Right kidney (tissue), 1 donor: ENCODE measurements at regions not wholly inside any gene's neighbourhood (a gene's known extent, or its start where the extent isn't known, plus 50 kb on each side); places are given as distances from the start of the nearest gene placed in this dataset.
"Not testable (repeated sequence)": the region's sequence is repeated elsewhere in the genome, so short reads cannot be mapped to it uniquely, and the experiment has no call there.

ENCODE experiments used
- DNase-seq: peaks from one replicate; pipeline ENCODE4 v3.0.0-alpha.2; 2016

DNA sequence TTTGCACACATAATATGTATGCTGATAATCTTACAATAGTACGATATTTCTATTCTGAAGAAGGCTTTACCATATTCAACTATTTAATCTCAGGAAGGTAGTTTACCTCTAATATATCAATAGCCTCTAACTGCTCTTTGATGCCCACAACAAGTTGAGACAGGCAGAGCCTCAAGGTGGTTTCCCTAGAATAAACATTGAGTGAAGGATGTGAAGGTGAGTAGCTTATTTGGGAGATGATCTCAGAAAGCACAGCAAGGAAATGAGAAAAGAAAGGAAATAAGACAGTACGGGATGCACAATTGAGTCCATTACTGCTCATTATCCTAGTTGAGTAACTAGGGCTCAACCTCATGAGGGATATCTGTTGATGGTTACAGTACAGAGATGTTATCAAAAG lies 638.4 kb downstream of the MAFB start:
- DNase-seq: no peak

DNA sequence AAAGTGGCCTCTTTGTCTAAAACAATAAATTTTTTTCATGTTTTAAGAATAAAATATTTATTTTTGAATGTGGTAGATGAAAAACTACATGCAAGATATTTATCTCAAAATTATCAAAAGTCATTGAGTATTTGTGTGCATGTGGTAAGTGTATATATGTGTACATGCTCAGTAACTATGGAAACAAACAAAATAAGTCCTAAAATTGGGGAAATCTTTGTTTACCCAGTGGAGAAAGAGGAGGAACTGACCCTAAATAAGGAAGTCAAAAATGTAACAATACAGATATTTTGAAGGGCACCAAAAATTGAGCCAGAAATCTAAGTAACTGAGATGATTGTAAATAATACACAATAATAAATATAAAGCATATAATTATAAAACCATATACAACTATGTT lies 639.2 kb downstream of the MAFB start:
- no peak for DNase-seq

DNA sequence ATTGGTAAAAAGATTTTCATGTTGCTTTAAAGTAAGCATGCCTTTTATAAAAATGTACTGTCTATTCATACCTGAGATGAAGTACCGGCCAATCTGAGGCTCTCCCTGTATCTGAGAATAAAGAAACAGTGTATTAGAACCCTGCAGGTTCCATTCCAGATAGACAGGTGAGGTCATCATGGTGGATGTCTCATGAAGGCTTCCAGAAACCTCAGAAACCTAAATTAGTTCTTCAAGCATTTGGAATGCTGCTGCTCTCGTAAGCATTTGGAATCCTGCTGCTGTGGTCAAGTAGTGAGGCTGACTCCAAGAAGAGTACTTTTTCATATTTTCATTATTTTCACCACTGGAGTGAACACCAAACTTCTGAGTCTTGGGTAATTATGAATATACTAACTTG lies 642.3 kb downstream of the MAFB start:
- DNase-seq: no peak

DNA sequence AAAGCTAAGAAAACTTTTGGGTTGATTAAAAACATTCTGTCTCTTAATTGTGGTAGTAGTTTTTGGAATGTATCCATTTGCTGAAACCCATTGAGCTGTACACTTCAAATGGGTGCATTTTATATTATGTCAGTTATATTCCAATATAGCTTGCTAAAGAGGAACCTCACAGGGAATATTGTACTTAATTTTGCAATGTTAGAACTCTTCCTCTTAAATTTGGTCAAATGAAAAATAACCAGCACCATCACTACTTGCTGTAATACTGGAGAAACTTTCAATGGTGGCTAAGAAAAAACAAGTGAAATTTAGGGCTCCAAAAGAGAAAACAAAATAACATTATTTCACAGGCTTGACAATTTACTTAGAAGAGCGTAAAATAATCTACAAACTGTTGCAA lies 651.5 kb downstream of the MAFB start:
- DNase-seq: no peak

DNA sequence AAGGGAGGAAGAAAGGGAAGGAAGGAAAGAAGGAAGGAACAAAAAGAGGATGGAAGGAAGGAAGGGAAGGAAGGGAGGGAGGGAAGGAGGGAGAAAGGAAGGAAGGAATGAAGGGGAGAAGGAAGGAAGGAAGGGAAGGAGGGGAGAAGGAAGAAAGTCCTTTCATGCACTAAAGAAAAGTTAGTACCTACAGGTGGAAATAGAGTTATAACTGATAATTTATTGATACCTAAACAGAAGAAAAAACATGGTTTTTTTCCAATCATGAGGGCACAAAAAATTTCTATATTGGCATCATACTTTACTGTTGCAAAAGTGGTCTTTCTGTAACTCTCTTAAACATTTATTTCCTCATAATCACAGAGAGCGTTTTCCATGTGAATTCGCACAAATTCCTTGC lies 659.4 kb downstream of the MAFB start:
- no peak for DNase-seq

DNA sequence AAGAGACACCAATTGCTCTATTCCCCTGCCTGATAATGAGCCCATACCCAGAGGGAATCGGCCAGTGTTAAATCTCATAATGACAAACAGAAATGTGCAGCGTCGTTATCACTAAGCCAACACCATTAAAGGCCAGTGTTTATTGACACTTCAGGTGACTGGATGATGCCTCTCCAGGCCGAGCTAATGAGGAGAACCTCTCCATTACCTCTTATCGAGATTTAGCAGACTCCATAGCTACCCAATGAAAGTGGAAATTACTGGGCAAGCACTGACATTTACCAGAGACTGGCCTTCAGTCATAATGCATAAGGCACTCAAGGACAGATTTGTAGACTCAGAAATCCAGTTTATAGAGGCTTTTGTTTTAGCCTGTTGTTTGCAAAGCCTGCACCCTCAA lies 669.5 kb downstream of the MAFB start:
- no peak for DNase-seq

DNA sequence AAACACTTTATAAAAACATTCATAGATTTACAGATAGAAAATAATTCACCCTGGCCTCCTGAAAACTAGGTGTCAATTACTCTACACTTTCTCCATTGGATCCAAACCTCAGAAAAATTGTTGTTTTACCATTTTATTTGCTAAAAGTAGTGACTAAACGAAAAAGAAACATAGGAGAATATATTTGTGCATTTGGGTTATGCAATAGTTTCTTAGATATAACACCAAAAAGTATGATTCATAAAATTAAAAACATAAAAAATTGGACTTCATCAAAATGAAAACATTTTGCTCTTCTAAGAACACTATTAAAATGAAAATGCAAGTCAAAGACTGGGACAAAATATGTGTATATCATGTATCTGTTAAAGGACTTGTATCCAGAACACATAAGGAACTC lies 671.3 kb downstream of the MAFB start:
- no peak for DNase-seq

DNA sequence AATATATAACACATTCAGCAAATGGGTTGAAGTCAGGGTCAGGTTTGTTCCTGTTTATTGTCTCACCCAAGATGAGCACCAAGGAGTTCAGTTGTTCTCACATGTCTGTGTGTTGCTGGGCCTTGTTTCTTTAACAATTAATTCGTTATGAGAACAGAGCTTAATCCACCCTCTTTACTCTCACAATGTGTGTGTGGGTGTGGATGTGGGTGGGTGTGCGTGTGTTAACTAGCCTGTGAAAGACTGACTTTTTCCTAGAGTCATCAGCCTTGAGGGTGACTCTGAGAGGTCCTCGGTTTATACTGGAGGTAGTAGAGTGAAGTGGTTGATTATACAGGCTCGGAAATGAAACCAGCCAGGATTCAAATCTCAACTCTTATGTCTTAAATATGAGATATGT lies 672.1 kb downstream of the MAFB start:
- no peak for DNase-seq

DNA sequence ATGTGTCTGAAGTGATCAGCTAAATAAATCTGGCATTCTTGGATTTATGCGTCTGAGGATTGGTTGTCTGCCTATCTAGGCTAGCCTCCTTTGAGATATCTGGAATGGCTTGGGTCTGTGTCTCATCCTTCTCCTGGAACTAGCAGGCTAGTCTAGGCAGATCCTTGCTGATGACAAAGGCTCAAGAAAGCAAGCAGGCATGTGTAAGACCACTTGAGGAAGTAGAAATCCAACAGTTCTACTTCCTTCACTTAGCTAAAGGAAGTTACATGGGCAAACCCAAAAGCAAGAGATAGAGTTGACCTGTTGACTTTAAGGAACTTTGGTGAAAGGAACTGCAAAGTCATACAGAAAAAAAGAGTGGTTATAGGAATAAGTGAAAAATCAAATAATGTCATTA lies 672.6 kb downstream of the MAFB start:
- DNase-seq: no peak

DNA sequence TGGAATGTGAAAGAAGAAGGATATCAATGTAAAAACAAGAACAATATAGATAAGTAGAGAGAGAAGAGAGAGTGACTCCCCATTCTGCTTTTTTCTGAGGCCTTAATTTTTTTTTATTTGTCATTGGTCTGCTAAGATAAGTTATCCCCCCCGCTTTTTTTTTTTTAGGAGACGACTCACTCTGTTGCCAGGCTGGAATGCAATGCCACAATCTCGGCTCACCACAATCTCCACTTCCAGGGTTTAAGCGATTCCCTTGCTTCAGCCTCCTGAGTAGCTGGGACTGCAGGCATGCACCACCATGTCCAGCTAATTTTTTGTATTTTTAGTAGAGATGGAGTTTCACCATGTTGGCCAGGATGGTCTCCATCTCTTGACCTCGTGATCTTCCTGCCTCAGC lies 677.0 kb downstream of the MAFB start:
- not testable (repeated sequence) for DNase-seq

DNA sequence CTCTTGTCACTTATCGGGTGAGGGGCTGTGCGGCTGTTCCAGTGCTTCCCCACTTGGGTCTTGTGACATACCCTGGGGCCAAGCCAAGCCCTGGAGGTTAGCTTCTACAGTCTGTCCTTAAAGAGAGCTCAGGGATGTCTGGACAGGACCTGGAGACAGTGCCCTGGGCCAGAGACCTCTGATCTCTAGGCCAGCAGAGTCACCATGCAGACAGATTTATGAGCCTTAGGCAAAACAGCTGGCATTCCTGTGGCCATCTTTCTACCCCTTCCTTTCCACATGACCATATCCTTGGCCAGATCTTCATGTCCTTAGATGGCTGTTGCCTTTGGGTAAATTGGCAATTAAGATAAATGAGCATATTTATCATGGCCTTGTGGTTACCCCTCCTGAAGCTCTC lies 678.6 kb downstream of the MAFB start:
- no peak for DNase-seq

DNA sequence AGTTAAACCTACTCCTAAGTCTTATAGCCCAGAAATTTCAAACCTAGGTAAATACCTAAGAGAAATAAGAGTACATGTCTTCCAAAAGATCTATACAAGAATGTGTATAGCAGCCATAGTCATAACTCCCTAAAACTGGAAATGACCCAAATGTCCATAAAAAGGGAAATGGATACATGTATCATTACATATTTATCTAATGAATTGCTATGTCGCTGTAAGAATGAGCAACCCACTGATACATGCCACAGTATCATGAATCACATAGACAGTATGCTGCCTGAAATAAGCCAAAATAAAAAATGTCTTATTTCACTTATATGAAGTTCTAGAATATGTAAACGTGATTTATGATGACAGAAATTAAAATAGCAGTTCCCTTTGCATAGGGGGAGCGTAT lies 679.5 kb downstream of the MAFB start:
- DNase-seq: no peak

DNA sequence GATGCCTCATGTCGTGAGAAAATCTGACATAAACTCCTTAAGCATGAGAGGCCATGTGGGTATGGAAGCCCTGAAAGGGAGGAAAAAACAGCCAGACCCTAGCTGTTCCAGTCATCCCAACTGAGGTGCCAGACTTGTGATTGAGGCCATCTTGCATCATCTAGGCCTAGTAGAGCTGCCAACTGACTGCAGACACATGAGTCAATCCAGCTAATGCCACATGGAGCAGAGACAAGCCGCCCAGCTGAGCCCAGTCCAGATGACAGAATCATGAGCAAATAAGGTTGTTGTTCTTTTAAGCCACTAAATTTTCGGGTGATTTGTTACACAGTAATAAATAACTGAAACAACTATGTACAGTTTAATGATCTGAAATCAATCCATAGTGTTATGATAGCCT lies 680.9 kb downstream of the MAFB start:
- DNase-seq: no peak

DNA sequence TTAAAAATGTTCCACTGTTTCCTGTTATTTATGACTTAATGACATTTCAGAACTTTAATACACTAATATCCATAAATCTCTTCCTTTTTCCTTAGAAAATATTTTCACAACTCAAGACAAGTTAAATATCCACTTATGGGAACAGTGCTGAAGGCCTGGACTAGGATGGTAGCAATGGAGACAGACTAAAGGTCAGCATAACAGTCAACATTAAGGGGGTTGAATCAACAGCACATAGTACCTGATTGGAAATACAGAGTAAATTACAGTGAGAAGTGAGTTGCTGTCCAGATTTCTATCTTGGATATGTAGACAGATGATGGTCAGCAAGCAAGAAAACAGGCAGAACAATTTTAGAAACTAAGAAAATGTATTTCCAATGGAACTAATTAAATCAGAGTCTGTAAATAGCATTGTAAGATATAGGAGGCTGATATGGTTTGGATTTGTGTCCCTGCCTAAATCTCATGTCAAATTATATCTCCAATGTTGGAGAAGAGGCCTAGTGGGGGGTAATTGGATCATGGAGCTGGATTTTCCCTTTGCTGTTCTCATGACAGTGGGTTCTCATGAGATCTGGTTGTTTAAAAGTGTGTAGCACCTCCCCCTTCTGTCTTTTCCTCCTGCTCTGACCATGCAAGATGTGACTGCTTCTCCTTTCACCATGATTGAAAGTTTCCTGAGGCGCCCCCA lies 682.7 kb downstream of the MAFB start:
- DNase-seq: no peak

DNA sequence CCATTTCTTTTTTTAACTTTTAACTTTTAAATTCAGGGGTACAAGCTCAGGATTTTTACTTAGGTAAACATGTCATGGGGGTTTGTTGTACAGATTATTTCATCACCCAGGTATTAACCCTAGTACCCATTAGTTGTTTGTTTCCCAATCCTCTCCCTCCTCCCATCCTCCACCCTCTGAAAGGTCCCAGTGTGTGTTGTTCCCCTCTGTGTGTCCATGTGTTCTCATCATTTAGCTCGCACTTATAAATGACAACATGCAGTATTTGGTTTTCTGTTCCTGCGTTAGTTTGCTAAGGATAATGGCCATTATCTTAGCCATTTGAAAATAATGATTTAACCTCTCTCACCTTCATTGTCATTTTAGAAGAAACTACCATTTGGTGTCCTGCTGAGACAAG lies 684.9 kb downstream of the MAFB start:
- DNase-seq: not testable (repeated sequence)

DNA sequence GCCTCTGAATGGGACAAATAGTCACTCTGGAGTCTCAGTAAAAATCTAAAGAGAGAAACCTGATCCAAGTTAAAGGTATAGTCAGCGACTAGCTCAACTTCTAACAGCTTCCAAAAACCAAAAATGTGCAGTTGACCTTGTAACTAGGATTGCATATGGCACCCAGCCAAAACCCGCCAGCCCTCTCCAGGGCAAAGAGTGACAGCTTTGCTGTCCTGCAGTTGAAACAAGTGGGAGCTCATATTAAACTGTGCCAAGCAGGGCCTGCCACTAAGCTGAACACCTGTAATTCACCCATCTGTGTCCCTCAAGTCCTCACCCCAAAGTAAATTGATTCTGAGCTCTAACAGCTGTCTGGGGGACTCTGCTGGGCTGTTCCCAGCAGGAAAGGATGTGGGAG lies 695.3 kb downstream of the MAFB start:
- DNase-seq: no peak

DNA sequence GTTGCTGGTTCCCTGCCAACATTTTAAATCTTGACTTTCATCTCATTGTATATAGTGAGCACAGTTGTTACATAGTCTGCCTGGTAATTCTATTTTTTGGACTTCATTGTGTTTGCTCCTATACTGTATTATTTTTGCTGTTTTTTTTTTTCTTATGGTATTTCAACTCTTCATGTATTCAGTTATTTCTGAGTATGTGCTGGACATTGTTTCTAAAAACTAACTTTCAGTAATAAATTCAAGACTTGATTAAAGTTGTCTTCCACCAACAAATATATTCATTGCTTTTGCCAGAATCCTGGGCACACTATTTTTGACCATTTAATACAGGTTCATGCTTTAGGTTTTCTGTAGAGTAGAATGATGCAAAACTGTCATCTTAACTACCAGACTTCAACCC lies 698.3 kb downstream of the MAFB start:
- DNase-seq: no peak

DNA sequence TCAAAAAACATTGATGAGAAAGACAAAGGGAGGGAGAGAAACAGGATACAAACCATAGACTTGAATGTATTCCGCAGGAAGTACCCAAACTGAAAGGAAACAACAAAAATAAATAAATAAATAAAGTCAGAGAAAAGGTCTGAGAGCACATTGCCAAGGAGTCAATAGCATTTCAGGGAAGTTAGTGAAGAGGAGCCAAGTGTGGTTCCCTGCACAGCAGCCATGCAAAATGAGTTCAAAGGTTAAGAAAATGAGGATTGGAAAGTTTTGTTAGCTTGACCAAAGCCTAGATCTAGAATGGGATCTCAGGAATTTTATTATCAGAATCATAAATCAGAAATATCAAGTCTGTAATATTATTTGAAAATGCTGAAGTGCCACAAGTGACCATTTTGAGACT lies 700.0 kb downstream of the MAFB start:
- DNase-seq: no peak

DNA sequence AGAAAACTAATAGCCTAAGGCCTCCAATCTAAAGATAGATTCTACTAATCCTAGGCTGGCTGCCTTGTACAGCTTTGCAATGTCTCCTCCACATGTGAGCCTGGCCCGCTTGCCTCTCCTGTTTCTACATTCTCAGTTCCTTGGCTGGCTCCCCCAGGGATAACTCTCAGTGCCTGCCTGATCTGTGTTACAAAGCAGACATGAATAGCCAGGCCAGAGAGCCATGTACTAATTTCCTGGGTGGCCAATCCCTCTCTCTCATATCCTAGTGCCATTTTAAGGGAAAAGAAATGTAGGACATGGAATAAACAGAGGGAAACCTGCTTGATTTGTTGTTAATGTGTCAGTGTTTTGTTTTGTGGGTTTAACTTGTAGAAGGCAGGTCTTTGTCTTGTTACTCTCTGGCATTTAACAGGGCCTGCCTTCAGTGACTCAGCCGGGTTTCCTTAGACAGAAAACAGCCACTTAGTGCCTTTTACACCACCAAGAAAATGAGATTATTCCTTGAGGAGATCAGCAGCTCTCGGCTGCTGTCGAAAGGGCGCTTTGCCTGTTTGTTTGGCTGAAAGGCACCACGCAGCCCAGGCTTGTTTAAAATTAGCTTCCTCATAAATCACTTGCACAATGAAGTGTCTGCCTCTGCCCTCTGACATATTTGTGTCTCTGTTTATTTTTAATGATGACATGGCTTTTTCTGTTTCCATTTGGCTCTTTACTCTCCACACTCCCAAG lies 702.7 kb downstream of the MAFB start:
- DNase-seq: peak; percentile 40

DNA sequence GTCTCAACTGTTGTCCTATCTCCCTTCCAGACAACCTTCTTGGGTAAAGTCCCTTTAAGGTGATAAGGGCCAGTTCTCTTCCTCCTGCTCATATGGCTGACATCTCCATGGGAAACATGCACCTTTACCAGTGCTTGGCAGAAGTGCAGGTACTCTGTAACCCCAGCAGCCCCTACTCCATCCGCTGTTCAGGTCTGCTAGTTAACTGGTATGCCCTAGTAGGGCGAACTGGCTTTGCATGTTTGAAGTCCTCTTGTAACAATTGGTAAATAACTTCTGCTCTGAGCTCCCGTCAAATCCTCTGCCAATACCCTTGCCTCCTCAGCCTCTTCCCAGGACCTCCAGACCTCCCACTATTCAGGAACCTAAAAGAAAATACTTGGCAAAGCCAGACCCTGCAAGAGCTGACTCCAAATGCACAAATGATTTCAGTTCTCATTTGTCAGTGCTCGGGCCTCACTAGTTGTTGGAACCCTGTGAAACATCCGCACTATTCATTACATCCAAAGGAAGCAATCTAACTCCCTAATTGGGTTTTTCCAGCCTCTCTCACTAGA lies 703.7 kb downstream of the MAFB start:
- no peak for DNase-seq

DNA sequence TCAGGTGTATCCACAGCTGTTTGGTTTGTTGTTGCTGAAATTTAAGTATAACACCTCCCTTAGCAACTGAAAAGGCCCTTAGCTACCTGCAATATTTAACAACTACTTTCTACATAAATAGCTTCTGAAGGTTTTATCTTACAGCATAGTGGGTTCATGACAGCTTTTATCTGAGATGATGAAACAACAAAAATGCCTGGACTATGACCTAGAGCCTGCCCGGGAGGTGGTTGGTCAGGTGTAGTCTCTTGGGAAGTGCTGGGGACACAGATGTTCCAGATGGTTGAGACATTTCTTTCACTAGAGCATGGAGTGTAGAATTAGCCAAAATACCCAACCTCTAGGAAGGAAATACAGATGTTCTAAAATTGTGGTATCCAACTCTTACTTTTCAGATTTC lies 705.4 kb downstream of the MAFB start:
- DNase-seq: no peak

DNA sequence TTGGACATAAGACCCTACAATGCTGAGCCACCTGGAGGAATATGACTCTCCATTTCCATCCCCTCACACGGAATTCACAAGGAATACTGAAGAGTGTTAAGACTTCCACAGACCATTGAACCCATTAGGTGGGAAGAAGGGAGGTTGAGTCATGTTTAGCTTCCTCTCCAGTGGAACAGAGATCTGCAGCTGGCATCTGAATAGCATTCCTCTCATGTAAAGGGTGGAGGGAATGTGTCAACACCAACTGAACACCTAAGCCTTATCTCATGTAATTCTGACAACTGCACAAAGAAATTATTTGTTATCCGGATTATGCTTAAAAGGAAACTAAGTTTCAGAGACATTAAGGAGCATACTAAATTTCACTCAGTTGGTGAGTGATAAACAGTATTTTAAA lies 705.9 kb downstream of the MAFB start:
- DNase-seq: no peak

DNA sequence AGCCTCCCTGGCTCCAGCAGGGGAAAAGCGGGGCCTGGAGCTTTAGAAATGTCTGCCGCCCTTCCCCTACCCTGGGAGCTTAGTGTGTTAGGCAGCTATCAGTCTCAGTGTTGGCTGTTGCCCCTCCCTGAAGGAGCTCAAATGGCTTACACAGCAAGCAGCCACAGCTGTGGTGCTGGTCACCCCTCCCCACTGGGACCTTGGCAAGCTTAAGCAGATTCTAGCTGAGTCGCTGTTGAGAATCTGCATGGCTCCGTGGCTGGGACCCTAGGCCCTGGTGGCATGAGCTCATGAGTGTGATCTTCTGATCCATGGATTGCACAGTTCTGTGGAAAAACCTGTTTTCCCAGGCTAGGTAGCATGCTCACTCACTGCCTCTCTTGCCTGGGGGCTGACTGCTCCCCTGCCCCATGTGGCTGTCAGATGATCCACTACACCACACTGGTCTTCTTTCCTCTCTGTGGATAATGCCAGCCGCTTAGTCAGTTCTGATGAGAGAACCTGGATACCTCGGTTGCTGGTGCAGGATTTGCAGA lies 714.0 kb downstream of the MAFB start:
- DNase-seq: no peak

DNA sequence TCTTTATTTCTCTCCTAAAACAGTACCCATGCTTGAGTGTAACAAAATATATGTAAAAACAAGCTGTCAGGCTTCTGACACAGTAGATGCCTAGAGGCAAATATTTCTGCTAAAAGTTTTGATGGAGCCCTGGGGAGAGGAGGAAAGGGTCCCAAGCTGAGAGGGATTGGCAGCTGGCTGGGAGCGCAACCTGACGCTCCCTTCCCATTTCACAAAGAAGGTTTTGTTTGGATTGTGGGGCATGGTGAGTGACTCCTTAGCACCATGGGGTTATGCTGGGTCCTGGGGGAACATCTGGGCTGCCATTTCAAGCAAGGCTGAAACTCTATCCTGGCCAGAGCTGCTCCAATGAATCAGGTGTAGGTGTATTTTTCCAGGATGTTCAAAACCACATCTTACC lies 720.5 kb downstream of the MAFB start:
- DNase-seq: no peak
